Uterus (tissue), 2 donors: ENCODE measurements at regions not wholly inside any gene's neighbourhood (a gene's known extent, or its start where the extent isn't known, plus 50 kb on each side); places are given as distances from the start of the nearest gene placed in this dataset.

Experiments
- CTCF ChIP-seq, 4 experiments: fragments of 200-600 bp in 2 of 4; fragments of 450-650 bp in 2 of 4; sonication (generic) in 2 of 4; IDR thresholded peaks; one replicate each; pipeline ENCODE4 v1.5.1; 2016 to 2019; ENCODE audit warnings: antibody characterized with exemption in 4 of 4, mild to moderate bottlenecking in 2 of 4, moderate library complexity in 1 of 4
- POLR2A ChIP-seq, 2 donors: fragments of 450-650 bp; IDR thresholded peaks; one replicate each; pipeline ENCODE4 v1.6.1; 2016; ENCODE audit warnings: antibody characterized with exemption in 2 of 2, mild to moderate bottlenecking in 1 of 2, moderate library complexity in 1 of 2

DNA sequence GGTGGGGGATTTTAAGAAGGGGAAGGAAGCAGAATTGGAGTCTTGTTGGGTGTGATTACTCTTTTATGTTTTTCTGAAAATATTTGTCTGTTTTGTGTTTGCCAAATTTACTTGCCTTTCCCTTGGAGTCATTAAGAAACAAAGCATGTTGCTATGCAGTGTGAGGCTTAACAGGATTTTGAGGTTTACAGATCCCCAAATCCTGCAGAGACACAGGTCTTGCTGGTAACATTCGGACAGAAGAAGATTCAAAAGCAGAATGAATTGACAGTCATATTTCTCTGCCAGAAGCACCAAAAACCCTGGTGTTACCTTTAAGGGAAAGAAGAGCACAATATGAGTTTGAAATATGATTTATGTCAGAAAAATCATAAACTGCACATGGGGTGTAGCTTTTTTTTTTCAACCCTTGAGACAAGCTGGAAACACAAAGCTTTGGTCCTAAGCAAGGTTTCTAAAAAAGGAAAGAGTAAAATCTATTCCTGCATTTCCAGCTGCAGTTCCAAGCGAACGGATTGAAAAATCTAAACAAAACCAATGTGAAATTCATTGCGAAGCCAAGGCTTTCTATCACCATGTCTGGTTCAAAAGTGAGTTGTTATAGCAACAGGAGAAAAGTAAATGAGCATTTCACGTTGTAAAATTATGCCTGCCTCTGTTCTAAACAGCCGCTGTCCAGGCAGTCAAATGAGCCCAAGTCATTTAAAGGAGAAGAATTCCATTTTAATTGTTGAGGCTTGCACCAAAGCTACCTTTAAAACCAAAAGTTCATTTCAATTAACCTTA lies 358.9 kb upstream of the SASH1 start:
- no peak for TF ChIP-seq CTCF (IDR thresholded peaks at IDR 0.05)
- no peak for TF ChIP-seq POLR2A (IDR thresholded peaks at IDR 0.05)
